Activated T-helper 17 cell treated with anti-CD3 and anti-CD28 coated beads, Interleukin-2, amount 50 U/mL, for 72 hours (primary cell): ENCODE measurements at regions not wholly inside any gene's neighbourhood (a gene's known extent, or its start where the extent isn't known, plus 50 kb on each side); places are given as distances from the start of the nearest gene placed in this dataset.
"Not testable (repeated sequence)": the region's sequence is repeated elsewhere in the genome, so short reads cannot be mapped to it uniquely, and the experiment has no call there.

Experiments used
- ATAC-seq: fragments of 150-1000 bp; cut with Tn5 transposase; replicated peaks from 2 replicates; pipeline ENCODE4 v1.10.0; 2021; ENCODE audit warnings: mild to moderate bottlenecking, moderate library complexity
- H3K27ac Mint-ChIP-seq: one replicate; pipeline ENCODE4 v1.8.0; 2022; ENCODE audit warnings: mixed read lengths
- H3K27me3 Mint-ChIP-seq: one replicate; pipeline ENCODE4 v1.8.0; 2022; ENCODE audit warnings: mixed read lengths
- H3K36me3 Mint-ChIP-seq: one replicate; pipeline ENCODE4 v1.8.0; 2022; ENCODE audit warnings: low read depth, mild to moderate bottlenecking, mixed read lengths
- H3K4me1 Mint-ChIP-seq: one replicate; pipeline ENCODE4 v1.8.0; 2022; ENCODE audit warnings: mixed read lengths
- H3K4me3 Mint-ChIP-seq: one replicate; pipeline ENCODE4 v1.8.0; 2022; ENCODE audit warnings: mild to moderate bottlenecking, mixed read lengths
- H3K9me3 Mint-ChIP-seq: one replicate; pipeline ENCODE4 v1.8.0; 2022; ENCODE audit warnings: mixed read lengths

DNA sequence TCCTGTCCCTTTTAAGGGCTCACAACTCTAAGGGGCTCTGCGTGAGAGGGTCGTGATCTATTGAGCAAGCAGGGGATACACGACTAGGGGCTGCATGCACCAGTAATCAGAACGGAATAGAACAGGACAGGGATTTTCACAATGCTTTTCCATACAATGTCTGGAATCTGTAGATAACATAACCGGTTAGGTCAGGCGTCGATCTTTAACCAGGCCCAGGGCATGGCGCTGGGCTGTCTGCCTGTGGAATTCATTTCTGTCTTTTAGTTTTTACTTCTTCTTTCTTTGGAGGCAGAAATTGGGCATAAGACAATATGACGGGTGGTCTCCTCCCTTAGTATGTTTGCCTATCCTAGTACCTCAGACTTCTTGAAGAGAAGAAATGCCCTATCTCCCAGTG lies 666.8 kb upstream of the LCORL start:
- H3K4me3 Mint-ChIP-seq, H3K9me3 Mint-ChIP-seq, H3K4me1 Mint-ChIP-seq, H3K27ac Mint-ChIP-seq, H3K36me3 Mint-ChIP-seq, H3K27me3 Mint-ChIP-seq, ATAC-seq: not testable (repeated sequence)

DNA sequence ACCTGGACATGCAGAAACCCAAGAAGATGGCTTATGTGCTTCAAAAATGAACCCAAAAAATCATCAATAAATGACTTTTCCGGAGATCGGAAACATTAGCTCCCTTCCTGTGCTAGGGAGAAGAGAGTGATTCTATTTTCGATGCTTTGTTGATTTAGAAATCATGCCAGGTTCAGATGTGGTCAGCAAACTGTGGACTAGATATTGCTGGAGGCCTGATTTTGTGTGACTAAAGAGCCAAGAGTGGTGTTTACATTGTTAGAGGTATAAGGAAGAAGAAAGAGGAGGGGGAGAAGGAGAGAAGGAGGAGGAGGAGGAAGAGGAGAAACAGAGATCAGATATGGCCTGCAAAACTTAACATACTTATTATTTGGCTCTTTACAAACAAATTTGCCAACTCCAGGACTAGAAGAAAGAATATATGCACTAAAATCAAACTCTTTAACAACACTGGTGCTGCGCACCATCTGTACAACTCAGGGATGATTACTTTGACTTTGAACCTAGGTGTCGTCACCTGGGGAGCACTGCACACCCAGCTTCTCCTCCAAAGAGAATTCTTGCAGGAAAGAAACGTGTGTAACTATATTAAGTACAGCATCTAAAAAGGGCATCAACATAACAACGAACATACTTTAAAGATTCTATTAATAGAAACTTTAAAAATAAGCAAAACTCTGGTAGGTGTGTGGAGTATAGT lies 664.9 kb upstream of the LCORL start:
- Mint-ChIP-seq H3K27me3 (peaks cover 4% of the 10 kb centered on the region), H3K36me3 (no peaks in the 10 kb centered on the region), H3K4me3 (no peak overlapping the region), H3K27ac (no peak overlapping the region), H3K9me3 (no peaks in the 10 kb centered on the region), H3K4me1 (no peaks in the 10 kb centered on the region)
- no peak for ATAC-seq

DNA sequence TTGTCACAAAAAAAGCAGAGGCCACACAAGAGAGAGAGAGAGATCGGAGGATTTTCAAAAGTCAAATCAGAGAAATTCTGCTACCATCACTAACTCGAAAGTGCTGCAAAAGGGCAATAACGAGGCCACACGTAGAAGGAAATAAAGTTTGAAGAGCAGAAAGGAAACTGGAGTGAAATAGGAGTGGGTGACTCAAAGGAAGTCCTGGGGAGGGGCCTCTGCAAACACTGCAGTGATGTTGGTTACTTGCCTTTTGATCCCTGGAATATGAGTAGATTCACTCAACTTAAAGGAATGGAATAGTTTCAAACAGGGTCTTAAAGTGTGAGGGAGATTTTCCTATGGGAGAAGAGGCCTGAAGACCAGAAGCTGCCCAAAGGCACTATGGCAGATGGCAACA lies 663.4 kb upstream of the LCORL start:
- no peak for ATAC-seq
- no peaks in the 10 kb centered on the region for H3K36me3 Mint-ChIP-seq

DNA sequence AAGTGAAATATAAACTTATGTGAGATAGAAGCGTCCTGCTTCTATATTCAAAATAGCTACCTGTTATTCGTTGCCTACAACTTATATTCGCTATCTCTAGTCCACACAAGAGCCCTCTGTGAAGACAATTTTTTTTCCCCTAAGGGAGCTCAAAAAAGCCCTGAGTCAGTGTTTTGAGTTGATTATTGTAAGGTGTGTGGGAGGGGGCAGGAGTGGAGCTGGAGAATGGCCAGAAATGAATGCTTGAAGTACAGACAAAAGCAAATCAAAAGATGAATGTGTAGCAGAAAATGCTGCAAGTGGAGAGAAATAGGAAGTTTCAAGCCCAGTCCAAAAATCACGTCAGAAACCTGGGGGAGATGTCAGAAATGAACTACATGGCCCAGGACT lies 655.0 kb upstream of the LCORL start:
- no peak for ATAC-seq
- no peaks in the 10 kb centered on the region for H3K9me3 Mint-ChIP-seq
- no peak overlapping the region for H3K4me3 Mint-ChIP-seq
- peaks cover 2% of the 10 kb centered on the region for H3K27me3 Mint-ChIP-seq
- H3K4me1 Mint-ChIP-seq = no peaks in the 10 kb centered on the region
- H3K27ac Mint-ChIP-seq = no peak overlapping the region
- no peaks in the 10 kb centered on the region for H3K36me3 Mint-ChIP-seq

More for the DNA sequence above, 663.4 kb upstream of the LCORL start:
- H3K9me3 Mint-ChIP-seq = no peaks in the 10 kb centered on the region
- H3K4me1 Mint-ChIP-seq = no peaks in the 10 kb centered on the region
- H3K27me3 Mint-ChIP-seq = no peaks in the 10 kb centered on the region
- no peak overlapping the region for H3K27ac Mint-ChIP-seq
- H3K4me3 Mint-ChIP-seq = no peak overlapping the region

DNA sequence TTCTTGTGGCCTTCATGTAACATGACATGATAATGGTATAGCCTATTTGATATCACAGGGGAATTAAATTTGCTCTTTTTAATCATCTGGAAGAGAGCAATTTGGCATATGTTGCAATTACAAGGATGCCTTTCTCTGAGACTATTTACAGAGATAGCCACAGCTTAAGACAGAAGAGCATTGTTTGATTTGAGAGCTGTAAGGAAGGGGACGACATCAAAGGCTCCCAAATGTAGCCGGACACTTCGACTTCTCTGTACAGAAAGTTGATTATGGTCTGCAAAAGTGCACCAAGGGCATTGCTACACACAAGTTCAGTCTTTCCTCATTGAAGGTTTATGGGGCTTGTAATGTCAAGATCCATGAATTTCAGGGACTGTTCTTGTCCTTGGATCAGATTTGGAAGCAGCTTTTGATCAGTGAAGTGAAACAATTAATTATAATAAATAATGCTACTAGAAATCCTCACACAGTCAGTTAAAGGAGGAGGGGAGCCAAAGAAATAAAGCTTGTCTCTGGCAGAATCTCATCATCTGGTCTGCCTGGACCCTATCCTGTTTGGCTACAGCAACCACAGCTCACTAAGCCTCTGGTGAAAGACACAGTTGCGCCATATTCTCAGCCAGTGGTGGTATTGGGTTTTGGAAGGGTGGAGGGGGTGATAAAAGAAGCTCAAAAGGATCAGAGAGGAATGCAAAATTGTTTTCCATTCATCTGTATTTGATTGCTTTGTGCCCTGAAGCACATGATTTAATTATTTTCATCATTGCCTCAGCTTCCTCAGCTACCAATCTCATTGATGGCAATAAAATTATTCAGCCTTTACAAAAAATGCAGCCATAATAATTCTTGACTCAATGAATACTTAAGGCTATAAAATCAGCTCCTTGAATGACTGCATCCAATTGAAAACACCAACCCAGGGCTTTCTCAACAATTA lies 654.3 kb upstream of the LCORL start:
- Mint-ChIP-seq H3K9me3 (no peaks in the 10 kb centered on the region), H3K4me3 (no peak overlapping the region), H3K4me1 (no peaks in the 10 kb centered on the region), H3K36me3 (no peaks in the 10 kb centered on the region), H3K27me3 (peaks cover 2% of the 10 kb centered on the region), H3K27ac (no peak overlapping the region)
- ATAC-seq = no peak

DNA sequence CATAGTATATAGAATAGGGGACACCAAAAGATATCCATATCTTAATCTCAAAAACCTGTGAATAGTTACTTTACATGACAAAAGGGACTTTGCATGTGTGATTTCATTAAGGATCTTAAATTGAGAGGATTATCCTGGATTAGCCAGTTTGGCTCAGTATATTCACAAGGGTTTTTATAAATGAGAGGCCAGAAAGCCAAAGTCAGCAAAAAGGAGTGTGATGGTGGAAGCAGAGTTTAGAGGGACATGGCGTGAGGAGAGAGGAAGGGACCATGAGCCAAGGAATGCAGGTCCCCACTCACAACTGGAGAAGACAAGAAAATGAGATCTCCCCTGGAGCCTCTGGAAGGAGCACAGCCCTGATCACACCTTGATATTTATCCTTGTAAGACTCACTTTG lies 648.5 kb upstream of the LCORL start:
- Mint-ChIP-seq H3K27ac (no peak overlapping the region), H3K27me3 (no peaks in the 10 kb centered on the region), H3K9me3 (no peaks in the 10 kb centered on the region), H3K4me3 (no peak overlapping the region), H3K4me1 (no peaks in the 10 kb centered on the region), H3K36me3 (no peaks in the 10 kb centered on the region)
- ATAC-seq = no peak

DNA sequence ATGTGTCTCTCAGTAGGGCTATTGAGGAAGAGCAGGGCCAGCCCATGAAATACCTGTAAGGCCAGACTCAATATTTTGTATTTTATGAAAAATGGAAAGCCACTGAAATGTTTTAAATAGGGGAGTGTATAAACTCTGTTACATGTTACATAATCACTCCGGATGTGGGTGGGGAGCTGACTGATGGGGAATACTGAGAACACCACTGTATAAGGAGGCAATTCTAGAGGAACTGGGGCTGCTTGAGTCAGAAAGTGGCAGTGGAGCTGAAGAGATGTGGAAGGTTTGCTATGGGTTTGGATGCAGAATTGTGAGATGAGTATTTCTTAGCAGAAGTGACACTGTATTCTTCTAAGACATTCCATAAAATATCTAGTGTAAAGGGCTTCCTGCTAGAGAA lies 647.8 kb upstream of the LCORL start:
- no peak for ATAC-seq
- no peak overlapping the region for H3K27ac Mint-ChIP-seq

DNA sequence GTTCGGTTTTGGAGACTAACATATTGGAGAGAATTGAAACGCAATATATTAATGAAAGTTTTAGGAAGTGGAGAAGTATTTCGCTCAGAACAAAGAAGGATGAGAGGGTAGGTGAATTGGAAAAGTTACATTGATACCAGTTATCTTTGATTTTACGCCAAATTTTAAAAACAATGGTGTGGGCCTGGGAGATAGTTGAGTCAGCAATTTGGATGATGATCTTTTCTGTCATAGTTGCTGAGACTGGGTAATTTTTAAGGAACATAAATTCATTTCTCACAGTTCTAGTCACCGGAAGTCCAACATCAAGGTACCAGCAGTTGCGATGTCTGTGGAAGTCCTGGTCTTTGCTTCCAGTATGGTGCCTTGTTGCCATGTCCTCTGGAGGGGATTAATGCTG lies 644.8 kb upstream of the LCORL start:
- H3K9me3 Mint-ChIP-seq = no peaks in the 10 kb centered on the region
- H3K27ac Mint-ChIP-seq = no peak overlapping the region
- ATAC-seq = no peak
- no peak overlapping the region for H3K4me3 Mint-ChIP-seq
- H3K27me3 Mint-ChIP-seq = no peaks in the 10 kb centered on the region
- no peaks in the 10 kb centered on the region for H3K36me3 Mint-ChIP-seq
- H3K4me1 Mint-ChIP-seq = no peaks in the 10 kb centered on the region

More for the DNA sequence above, 647.8 kb upstream of the LCORL start:
- H3K4me1 Mint-ChIP-seq = no peaks in the 10 kb centered on the region
- no peaks in the 10 kb centered on the region for H3K36me3 Mint-ChIP-seq
- H3K9me3 Mint-ChIP-seq = no peaks in the 10 kb centered on the region
- no peaks in the 10 kb centered on the region for H3K27me3 Mint-ChIP-seq
- H3K4me3 Mint-ChIP-seq = no peak overlapping the region

DNA sequence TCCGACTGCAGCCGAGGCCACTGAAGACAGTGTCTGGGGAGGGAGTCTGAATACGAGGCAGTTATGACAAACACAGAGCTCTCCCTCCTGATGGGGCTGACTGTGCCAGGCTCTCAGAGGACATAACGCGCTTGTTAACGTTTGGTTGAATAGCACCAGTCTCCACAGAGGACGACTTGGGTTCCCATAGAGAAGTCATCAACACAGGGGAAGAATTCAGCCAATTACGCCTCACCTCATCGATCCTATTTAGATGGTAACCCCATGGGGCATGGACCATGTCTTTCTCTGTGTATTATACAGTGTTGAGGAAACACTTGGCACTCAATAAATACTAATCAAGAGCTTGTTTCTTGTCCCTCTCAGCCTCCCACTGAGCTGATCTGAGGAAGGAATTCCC lies 642.6 kb upstream of the LCORL start:
- Mint-ChIP-seq H3K27ac (no peak overlapping the region), H3K9me3 (no peaks in the 10 kb centered on the region), H3K4me1 (no peaks in the 10 kb centered on the region), H3K36me3 (no peaks in the 10 kb centered on the region), H3K27me3 (no peaks in the 10 kb centered on the region), H3K4me3 (no peak overlapping the region)
- ATAC-seq = no peak

DNA sequence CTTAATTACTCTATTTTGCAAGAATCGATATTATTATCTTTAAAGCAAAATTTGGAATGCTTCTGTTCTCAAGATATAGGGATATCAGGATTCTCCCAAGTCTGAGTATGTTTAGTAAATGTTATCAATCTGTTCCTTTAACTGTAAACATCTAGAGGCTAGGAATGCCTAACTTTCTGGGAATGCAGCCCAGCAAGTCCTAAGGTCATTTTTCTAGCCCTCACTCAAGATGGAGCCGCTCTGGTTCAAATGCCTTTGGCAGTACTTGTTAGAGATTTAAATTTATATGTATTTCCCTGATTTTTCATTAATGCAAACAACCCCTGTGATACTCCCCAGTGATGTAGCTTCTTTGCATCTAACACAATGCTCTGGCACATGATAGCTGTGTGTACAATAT lies 623.8 kb upstream of the LCORL start:
- H3K9me3 Mint-ChIP-seq = peaks cover 9% of the 10 kb centered on the region
- no peak overlapping the region for H3K4me3 Mint-ChIP-seq
- H3K4me1 Mint-ChIP-seq = no peaks in the 10 kb centered on the region

DNA sequence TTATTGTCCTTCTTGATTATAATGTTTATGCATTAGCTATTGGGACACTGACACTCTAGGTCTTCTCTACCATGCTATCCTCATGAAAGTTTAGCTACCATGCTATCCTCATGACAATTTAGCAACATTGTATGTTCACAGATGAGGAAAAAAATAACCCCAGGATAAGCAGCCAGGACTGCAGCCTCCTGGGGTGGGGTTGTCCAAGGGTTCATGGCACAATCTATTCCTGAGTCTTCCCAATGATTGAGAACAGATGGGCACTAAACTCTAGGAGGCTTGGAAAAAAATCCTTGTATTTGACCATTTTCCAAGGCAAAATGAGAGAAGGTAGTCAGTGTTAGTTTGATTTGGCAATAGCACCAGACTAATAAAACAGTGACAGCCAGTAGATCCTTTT lies 619.8 kb upstream of the LCORL start:
- peaks cover 5% of the 10 kb centered on the region for H3K9me3 Mint-ChIP-seq
- no peak overlapping the region for H3K4me3 Mint-ChIP-seq
- ATAC-seq = no peak
- H3K36me3 Mint-ChIP-seq = no peaks in the 10 kb centered on the region
- no peaks in the 10 kb centered on the region for H3K4me1 Mint-ChIP-seq
- H3K27ac Mint-ChIP-seq = no peak overlapping the region
- H3K27me3 Mint-ChIP-seq = peaks cover 13% of the 10 kb centered on the region

More for the DNA sequence above, 623.8 kb upstream of the LCORL start:
- no peak overlapping the region for H3K27ac Mint-ChIP-seq
- ATAC-seq = no peak
- no peaks in the 10 kb centered on the region for H3K36me3 Mint-ChIP-seq
- H3K27me3 Mint-ChIP-seq = peaks cover 6% of the 10 kb centered on the region

DNA sequence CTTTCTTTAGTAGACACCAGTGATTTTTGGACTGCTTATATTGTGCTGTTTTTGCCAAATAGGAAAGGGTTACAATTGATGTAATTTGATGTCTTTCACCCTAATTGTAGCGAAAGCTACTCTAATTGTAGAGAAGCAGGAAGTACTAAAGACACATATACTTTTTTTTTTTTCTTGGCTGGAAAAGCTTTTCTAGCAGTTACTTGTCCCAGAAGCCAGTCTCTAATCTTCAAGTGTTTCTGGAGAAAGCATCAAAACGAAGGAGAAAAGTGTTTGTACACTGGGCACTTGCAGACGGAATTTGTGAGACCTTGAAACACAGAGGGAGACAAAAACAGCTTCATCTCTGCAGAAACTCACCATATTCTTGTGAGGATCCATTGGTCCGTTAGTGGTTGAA lies 616.5 kb upstream of the LCORL start:
- Mint-ChIP-seq H3K9me3 (no peaks in the 10 kb centered on the region), H3K27ac (no peak overlapping the region), H3K36me3 (no peaks in the 10 kb centered on the region), H3K27me3 (peaks cover 7% of the 10 kb centered on the region), H3K4me1 (no peaks in the 10 kb centered on the region), H3K4me3 (no peak overlapping the region)
- ATAC-seq = no peak

DNA sequence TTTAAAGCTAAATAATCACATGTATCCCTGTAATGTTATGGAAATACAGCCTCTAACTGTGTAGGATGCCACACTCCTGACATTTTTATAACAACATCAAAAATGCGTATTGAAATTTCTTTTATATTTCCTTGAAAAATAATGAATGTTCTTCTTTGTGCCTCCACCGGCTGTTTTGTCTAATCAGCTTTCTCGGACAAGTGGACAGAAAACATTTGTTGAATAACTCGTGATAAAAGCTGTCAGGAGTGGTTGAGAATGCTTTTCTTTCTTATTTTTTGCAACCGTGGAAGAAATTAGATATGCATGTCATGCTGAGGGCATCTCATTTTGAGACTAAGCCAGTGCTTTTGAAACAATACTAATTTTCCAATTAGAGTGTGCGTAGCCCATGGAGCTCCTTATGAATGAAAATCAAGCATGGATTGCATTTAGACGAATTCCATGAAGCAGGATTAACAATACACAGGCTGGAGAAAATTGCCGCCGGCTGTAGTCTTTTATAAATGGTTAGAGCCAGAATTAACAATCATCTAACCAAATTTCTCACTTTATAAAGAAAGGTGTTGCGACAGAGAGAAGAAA lies 614.5 kb upstream of the LCORL start:
- Mint-ChIP-seq H3K36me3 (no peaks in the 10 kb centered on the region), H3K9me3 (no peaks in the 10 kb centered on the region), H3K4me1 (no peaks in the 10 kb centered on the region), H3K4me3 (no peak overlapping the region), H3K27ac (no peak overlapping the region), H3K27me3 (peaks cover 10% of the 10 kb centered on the region)
- ATAC-seq = no peak

DNA sequence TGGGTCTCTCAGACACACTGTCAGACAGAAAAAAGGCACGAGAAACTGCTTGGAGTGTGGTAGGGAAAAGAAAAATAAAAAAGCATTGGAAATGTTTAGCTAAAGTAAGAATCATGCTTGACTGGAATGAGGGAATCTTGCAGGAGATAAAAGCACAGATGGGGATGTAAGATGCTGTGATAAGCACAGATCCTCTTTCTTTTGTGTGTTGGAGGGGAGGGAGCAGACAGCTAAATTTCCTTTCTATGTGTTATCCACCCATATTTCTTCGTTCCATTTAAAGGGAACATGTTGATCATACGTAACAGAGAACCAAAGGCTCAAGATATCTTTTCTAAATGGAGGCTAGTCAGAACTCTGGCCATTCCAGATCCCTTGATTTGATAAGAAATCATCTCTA lies 614.0 kb upstream of the LCORL start:
- no peak overlapping the region for H3K4me3 Mint-ChIP-seq
- H3K27ac Mint-ChIP-seq = no peak overlapping the region
- H3K27me3 Mint-ChIP-seq = peaks cover 10% of the 10 kb centered on the region
- no peak for ATAC-seq
- H3K9me3 Mint-ChIP-seq = no peaks in the 10 kb centered on the region
- H3K36me3 Mint-ChIP-seq = no peaks in the 10 kb centered on the region
- no peaks in the 10 kb centered on the region for H3K4me1 Mint-ChIP-seq

DNA sequence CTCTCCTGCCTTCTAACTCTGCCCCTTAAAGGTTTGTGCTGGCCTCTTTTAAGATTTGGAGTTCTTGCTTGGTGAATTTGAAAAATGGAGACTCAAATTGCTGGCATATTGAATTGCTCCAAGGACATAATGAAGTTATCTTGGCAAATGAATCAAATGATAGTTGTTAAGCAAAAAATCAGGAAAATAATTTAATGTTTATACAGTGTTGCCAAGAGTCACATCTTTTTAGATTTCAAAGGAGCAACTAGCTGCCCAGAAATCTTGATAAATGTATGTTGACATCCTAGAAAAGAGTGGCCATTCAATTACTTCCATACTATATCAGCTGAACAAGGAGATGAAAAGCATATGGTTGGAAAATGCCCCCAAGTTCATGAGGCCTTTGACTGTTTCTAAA lies 610.0 kb upstream of the LCORL start:
- no peaks in the 10 kb centered on the region for H3K4me1 Mint-ChIP-seq
- no peak overlapping the region for H3K27ac Mint-ChIP-seq
- H3K9me3 Mint-ChIP-seq = no peaks in the 10 kb centered on the region
- H3K27me3 Mint-ChIP-seq = peaks cover 3% of the 10 kb centered on the region
- H3K4me3 Mint-ChIP-seq = no peak overlapping the region
- ATAC-seq = no peak
- H3K36me3 Mint-ChIP-seq = no peaks in the 10 kb centered on the region
